SU-DHL-6 (cell line): ENCODE measurements at regions not wholly inside any gene's neighbourhood (a gene's known extent, or its start where the extent isn't known, plus 50 kb on each side); places are given as distances from the start of the nearest gene placed in this dataset.
A peak's percentile ranks its signal among the peaks of the same experiment; 100 is the strongest.
"Not testable (repeated sequence)": the region's sequence is repeated elsewhere in the genome, so short reads cannot be mapped to it uniquely, and the experiment has no call there.

ENCODE experiments used
- H2AFZ ChIP-seq: fragments of 200-600 bp; sonication (generic); 2 replicates; pipeline ENCODE4 v1.6.1; 2014; ENCODE audit warnings: low read depth, mild to moderate bottlenecking, moderate library complexity, mixed read lengths, antibody characterized with exemption, low read length; ENCODE audit not compliant: severe bottlenecking
- H3F3A ChIP-seq: fragments of 200-600 bp; shearing (Covaris generic); 2 replicates; pipeline ENCODE4 v1.6.0; 2016; ENCODE audit warnings: antibody characterized with exemption, mild to moderate bottlenecking; ENCODE audit not compliant: insufficient read depth
- H3K27ac ChIP-seq: fragments of 200-600 bp; sonication (generic); 2 replicates; pipeline ENCODE4 v1.5.1; 2016; ENCODE audit warnings: low read depth, mild to moderate bottlenecking, low read length, moderate library complexity, mixed read lengths
- H3K27me3 ChIP-seq: fragments of 200-600 bp; sonication (generic), shearing (Covaris generic); 2 replicates; pipeline ENCODE4 v1.6.0; 2014; ENCODE audit warnings: mild to moderate bottlenecking, low read length
- H3K36me3 ChIP-seq: fragments of 200-600 bp; sonication (generic); 2 replicates; pipeline ENCODE4 v1.6.1; 2014; ENCODE audit warnings: mild to moderate bottlenecking, low read length, mixed read lengths
- H3K4me2 ChIP-seq: fragments of 300-600, 200-600 bp; shearing (Covaris generic), sonication (generic); 2 replicates; pipeline ENCODE4 v1.6.0; 2014; ENCODE audit warnings: low read length, low read depth, mild to moderate bottlenecking; ENCODE audit not compliant: poor library complexity, severe bottlenecking
- H3K4me3 ChIP-seq: fragments of 200-600 bp; sonication (generic); 2 replicates; pipeline ENCODE4 v1.5.1; 2014; ENCODE audit warnings: antibody characterized with exemption, low read length, mild to moderate bottlenecking, mixed read lengths; ENCODE audit not compliant: insufficient read depth, poor library complexity, severe bottlenecking
- H3K79me2 ChIP-seq: fragments of 200-600 bp; sonication (generic); 2 replicates; pipeline ENCODE4 v1.6.1; 2014; ENCODE audit warnings: mild to moderate bottlenecking, low read length, moderate library complexity; ENCODE audit not compliant: insufficient read depth
- H3K9ac ChIP-seq: fragments of 200-600 bp; sonication (generic); 2 replicates; pipeline ENCODE4 v1.7.0; 2014; ENCODE audit warnings: mild to moderate bottlenecking, low read length
- H3K9me2 ChIP-seq: fragments of 200-600 bp; sonication (generic); replicated peaks from 2 replicates; pipeline ENCODE4 v1.6.1; 2014; ENCODE audit warnings: low read length; ENCODE audit not compliant: insufficient read depth
- H3K9me3 ChIP-seq: fragments of 200-600 bp; sonication (generic); 2 replicates; pipeline ENCODE4 v1.6.1; 2014; ENCODE audit warnings: low read length, mixed read lengths; ENCODE audit not compliant: insufficient read depth
- H4K20me1 ChIP-seq: fragments of 200-600 bp; sonication (generic); 2 replicates; pipeline ENCODE4 v1.6.1; 2014; ENCODE audit warnings: low read depth, mild to moderate bottlenecking, antibody characterized with exemption, low read length, moderate library complexity, mixed read lengths
- EZH2phosphoT487 ChIP-seq: fragments of 200-600 bp; sonication (generic), shearing (Covaris generic); conservative IDR thresholded peaks from 2 replicates; pipeline ENCODE4 v1.6.1; 2018; ENCODE audit warnings: mild to moderate bottlenecking, antibody characterized with exemption, low read length, moderate library complexity, mixed read lengths
- TF ChIP-seq, protein P1 (sequence below): fragments of 200-600 bp; sonication (generic); IDR thresholded peaks from one replicate; pipeline ENCODE4 v1.5.1; 2017; ENCODE audit warnings: antibody characterized with exemption, mild to moderate bottlenecking, low read length, moderate library complexity; ENCODE audit not compliant: insufficient read depth, poor library complexity, severe bottlenecking

DNA sequence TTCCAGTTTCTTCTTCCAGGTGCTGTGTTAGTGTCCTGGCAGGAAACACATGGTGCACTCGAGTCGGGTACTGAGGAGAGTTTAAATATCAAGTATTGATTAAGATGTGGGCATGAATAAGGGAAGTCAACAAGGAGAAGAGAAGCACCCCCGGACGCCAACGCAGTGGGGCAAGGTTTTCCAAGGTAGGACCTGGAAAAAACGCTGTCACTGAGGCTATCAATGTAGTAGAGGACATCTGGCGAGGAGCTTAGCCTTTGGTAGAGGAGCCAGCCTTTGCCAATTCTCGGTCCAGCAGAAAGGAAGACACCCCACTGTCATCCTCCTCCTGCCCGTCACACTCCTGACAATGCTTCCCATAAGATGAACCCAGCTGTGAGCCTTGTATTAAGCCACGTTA, 159.6 kb downstream of the TEX36 start:
- H4K20me1 ChIP-seq: no peaks in the 10 kb centered on the region
- H3K4me2 ChIP-seq: no peak overlapping the region
- no peaks in the 10 kb centered on the region for H3K9me3 ChIP-seq
- H3F3A ChIP-seq: 0 out of 2 replicates have a peak, but pooled peaks cover 4% of the 10 kb centered on the region
- H3K27ac ChIP-seq: no peak overlapping the region
- H3K9ac ChIP-seq: no peak overlapping the region
- no peak overlapping the region for H3K4me3 ChIP-seq
- H3K36me3 ChIP-seq: no peaks in the 10 kb centered on the region
- no peak for TF ChIP-seq EZH2phosphoT487
- TF ChIP-seq, protein P1, sequence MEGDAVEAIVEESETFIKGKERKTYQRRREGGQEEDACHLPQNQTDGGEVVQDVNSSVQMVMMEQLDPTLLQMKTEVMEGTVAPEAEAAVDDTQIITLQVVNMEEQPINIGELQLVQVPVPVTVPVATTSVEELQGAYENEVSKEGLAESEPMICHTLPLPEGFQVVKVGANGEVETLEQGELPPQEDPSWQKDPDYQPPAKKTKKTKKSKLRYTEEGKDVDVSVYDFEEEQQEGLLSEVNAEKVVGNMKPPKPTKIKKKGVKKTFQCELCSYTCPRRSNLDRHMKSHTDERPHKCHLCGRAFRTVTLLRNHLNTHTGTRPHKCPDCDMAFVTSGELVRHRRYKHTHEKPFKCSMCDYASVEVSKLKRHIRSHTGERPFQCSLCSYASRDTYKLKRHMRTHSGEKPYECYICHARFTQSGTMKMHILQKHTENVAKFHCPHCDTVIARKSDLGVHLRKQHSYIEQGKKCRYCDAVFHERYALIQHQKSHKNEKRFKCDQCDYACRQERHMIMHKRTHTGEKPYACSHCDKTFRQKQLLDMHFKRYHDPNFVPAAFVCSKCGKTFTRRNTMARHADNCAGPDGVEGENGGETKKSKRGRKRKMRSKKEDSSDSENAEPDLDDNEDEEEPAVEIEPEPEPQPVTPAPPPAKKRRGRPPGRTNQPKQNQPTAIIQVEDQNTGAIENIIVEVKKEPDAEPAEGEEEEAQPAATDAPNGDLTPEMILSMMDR: no peak
- H3K9me2 ChIP-seq: no peaks in the 10 kb centered on the region
- no peaks in the 10 kb centered on the region for H3K27me3 ChIP-seq
- H2AFZ ChIP-seq: no peak overlapping the region
- H3K79me2 ChIP-seq: no peaks in the 10 kb centered on the region

DNA sequence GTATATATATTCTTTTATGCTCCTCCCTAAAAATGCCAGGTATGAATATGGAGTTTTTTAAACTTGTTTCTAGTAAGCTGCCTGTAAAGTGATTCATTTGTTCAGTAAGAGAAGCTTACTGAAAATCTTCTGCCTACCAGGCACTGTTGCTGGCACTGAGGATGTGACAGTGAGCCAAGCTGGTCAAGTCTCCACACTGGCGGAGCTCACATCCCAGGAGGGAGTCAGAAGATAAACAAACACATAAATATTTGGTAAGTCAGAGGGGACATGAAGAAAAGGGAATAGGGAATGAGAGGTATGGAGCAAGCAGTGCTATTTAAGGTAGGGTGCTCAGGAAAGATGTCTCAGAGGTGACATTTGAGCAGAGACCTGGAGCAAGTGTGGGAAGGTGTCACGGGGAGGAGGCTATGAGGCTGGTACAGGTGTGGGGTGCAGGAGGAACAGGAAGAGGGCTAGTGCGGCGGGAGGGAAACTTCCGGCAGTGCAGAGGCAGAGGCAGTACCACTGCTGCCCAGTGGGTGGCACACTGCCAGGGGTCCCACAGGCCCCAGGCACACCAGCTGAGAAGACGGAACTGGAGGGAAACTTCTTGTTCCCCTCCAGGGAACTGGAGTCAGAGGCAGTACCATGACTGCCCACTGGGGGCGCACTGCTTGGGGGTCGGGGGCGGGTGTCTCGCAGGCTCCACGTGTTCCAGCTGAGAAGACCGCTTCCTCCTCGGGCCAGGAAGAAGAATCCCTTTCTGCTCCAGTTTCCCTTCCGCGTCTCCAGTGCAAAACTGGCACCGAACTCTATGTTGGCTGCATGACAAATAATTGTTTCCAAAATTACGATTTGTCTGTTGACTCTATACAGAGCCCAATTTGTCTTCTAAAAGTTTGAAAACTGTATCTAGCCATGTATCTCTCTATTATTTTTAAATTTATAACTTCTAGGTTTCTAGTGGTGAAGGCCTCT, 161.0 kb downstream of the TEX36 start:
- no peak overlapping the region for H3K27ac ChIP-seq
- no peaks in the 10 kb centered on the region for H3K9me3 ChIP-seq
- no peak overlapping the region for H3K9ac ChIP-seq
- H3K9me2 ChIP-seq: no peaks in the 10 kb centered on the region
- no peaks in the 10 kb centered on the region for H3K27me3 ChIP-seq
- H3K4me2 ChIP-seq: no peak overlapping the region
- no peak overlapping the region for H2AFZ ChIP-seq
- no peaks in the 10 kb centered on the region for H3K79me2 ChIP-seq
- TF ChIP-seq EZH2phosphoT487: no peak
- TF ChIP-seq, protein P1: peak; percentile 54
- H3K36me3 ChIP-seq: no peaks in the 10 kb centered on the region
- 0 out of 2 replicates have a peak, but pooled peaks cover 4% of the 10 kb centered on the region for H3F3A ChIP-seq
- no peaks in the 10 kb centered on the region for H4K20me1 ChIP-seq
- no peak overlapping the region for H3K4me3 ChIP-seq

DNA sequence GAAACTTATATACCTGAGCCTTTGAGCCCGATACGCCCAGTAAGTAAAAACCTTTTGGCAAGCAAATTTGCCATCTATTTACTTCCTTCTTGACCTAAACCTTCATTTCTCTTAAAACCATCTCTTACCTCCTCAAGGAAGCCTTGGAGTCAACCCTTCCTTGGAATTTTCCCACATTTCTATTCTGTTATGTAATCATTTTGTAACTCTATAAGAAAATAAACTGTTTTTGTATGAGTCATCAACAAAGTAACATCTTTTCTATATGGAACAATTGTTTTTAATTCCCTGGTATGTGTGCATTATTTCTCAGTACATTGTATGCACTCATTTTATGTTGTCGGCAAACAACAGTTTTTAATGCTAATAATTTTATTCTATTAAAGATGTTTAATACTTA, 162.0 kb downstream of the TEX36 start:
- Histone ChIP-seq H3K9me3 (no peaks in the 10 kb centered on the region), H3F3A (0 out of 2 replicates have a peak, but pooled peaks cover 4% of the 10 kb centered on the region), H3K27ac (no peak overlapping the region), H3K36me3 (no peaks in the 10 kb centered on the region), H4K20me1 (no peaks in the 10 kb centered on the region), H3K4me2 (no peak overlapping the region), H3K27me3 (no peaks in the 10 kb centered on the region), H2AFZ (no peak overlapping the region), H3K9me2 (no peaks in the 10 kb centered on the region), H3K79me2 (no peaks in the 10 kb centered on the region), H3K4me3 (no peak overlapping the region), H3K9ac (no peak overlapping the region)
- TF ChIP-seq, protein P1: no peak
- TF ChIP-seq EZH2phosphoT487: no peak

DNA sequence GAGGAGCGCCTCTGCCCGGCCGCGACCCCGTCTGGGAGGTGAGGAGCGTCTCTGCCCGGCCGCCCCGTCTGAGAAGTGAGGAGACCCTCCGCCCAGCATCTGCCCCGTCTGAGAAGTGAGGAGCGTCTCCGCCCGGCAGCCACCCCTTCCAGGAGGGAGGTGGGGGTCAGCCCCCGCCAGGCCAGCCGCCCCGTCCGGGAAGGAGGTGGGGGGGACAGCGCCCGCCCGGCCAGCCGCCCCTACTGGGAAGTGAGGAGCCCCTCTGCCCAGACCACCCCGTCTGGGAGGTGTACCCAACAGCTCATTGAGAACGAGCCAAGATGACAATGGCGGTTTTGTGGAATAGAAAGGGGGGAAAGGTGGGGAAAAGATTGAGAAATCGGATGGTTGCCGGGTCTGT, 164.6 kb downstream of the TEX36 start:
- not testable (repeated sequence) for H3K9me2 ChIP-seq, H3K27me3 ChIP-seq, H2AFZ ChIP-seq, H3K9me3 ChIP-seq, H3K4me3 ChIP-seq, H3F3A ChIP-seq, H3K4me2 ChIP-seq, H3K36me3 ChIP-seq, H3K9ac ChIP-seq, H4K20me1 ChIP-seq, H3K27ac ChIP-seq, H3K79me2 ChIP-seq
